ENCODE measurements at regions not wholly inside any gene's neighbourhood (a gene's known extent, or its start where the extent isn't known, plus 50 kb on each side); places are given as distances from the start of the nearest gene placed in this dataset.
"Not testable (repeated sequence)": the region's sequence is repeated elsewhere in the genome, so short reads cannot be mapped to it uniquely, and the experiment has no call there.

DNA sequence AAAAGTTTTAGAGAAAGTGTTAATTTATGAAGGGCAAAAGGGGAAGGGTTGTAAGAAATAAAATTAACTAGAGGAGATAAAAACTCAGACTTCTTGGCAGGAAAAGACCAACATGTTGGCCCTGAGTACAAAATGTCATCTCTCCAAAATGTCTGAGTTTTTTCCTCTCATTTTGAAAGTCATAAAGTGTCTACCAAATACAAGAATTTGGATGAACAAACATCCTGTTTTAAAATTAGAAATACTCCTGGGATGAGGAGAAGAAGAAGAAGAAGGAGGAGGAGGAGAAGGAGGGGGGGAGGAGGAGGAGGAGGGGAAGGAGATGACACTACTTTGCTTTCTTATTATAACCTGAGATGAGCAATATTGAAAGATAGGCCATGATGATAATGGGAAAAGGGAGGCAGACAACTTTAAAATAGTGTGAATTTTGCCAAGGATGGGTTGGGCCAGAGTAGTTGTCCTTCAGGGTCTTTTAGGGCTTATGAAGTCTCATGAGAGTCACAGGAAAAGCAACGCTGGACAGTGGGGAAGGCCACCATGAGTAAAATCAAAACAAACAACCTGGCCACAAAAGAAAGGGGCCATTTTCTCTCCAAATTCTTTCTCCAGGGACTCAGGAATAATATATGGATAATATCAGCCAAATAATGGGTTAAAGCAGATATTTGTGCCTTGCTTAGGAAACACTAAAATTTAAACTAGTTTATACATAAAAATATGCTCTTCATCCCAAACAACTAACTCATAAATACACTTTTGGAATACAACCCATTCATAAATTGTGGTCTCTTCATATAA lies 632.9 kb downstream of the EPHA3 start:
- Histone ChIP-seq H3K4me1 (ENCODE audit: insufficient read depth) (no peaks in the 10 kb centered on the region), H3K4me3 (ENCODE audit: low read depth, low read length) (no peak overlapping the region), H3K27ac (ENCODE audit: low read depth) (no peak overlapping the region), H3K36me3 (ENCODE audit: insufficient read depth) (no peaks in the 10 kb centered on the region)
- DNase-seq (ENCODE audit: extremely low spot score) = no peak
- 48% methylated on average over 1 of the region's 1 CpG for WGBS

DNA sequence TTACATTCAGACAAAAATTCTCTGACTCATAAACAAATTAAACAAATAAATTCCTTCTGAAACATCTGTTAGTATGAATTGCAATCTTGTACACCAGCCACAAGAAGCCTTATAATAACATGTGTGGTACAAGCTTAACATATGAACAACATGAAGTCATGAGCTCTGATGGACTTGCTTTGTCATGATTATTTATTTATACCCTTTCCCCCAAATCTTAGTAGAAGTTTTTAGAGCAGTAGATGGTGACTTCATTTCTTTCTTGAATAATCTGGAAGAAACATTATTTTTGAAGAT lies 633.4 kb downstream of the EPHA3 start:
- no peak for DNase-seq (ENCODE audit: extremely low spot score)
- no peaks in the 10 kb centered on the region for H3K36me3 ChIP-seq (ENCODE audit: insufficient read depth)
- no peak overlapping the region for H3K27ac ChIP-seq (ENCODE audit: low read depth)

DNA sequence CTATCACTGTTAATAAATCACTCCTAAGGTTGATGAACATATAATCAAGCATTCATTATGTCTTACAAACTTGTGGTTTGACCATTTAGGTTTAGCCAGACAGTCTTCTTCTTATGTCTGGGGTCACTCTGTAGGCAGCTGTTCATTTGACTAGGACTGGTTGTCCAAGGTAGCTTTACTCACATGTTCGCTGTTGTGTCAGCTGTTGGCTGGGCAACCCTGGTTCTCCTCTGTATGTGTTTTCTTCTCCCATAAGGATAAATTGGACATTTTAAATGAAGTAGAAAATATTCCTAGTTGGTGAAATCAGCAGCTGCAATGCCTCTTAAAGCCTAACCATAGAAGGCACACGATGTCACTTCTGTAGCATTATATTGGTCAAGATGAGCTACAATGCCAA lies 635.1 kb downstream of the EPHA3 start:
- Histone ChIP-seq H3K4me3 (ENCODE audit: low read depth, low read length) (no peak overlapping the region), H3K4me1 (ENCODE audit: insufficient read depth) (no peaks in the 10 kb centered on the region), H3K36me3 (ENCODE audit: insufficient read depth) (no peaks in the 10 kb centered on the region), H3K27ac (ENCODE audit: low read depth) (no peak overlapping the region)
- WGBS = 92% methylated on average over 2 of the region's 2 CpGs
- DNase-seq (ENCODE audit: extremely low spot score) = no peak

More for the DNA sequence above, 633.4 kb downstream of the EPHA3 start:
- Histone ChIP-seq H3K4me3 (ENCODE audit: low read depth, low read length) (no peak overlapping the region), H3K4me1 (ENCODE audit: insufficient read depth) (no peaks in the 10 kb centered on the region)

DNA sequence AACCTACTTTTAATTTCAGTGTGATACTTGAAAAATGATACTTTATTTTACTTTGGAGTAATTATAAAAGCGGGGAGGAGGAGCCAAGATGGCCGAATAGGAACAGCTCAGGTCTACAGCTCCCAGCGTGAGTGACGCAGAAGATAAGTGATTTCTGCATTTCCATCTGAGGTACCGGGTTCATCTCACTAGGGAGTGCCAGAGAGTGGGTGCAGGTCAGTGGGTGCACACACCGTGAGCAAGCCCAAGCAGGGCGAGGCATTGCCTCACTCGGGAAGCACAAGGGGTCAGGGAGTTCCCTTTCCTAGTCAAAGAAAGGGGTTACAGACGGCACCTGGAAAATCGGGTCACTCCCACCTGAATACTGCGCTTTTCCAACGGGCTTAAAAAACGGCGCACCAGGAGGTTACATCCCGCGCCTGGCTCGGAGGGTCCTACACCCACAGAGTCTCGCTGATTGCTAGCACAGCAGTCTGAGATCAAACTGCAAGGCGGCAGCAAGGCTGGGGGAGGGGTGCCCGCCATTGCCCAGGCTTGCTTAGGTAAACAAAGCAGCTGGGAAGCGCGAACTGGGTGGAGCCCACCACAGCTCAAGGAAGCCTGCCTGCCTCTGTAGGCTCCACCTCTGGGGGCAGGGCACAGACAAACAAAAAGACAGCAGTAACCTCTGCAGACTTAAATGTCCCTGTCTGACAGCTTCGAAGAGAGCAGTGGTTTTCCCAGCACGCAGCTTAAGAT lies 640.3 kb downstream of the EPHA3 start:
- not testable (repeated sequence) for H3K4me1 ChIP-seq (ENCODE audit: insufficient read depth); DNase-seq (ENCODE audit: extremely low spot score); H3K27ac ChIP-seq (ENCODE audit: low read depth); H3K36me3 ChIP-seq (ENCODE audit: insufficient read depth); H3K4me3 ChIP-seq (ENCODE audit: low read depth, low read length)
- WGBS = 89% methylated on average over 24 of the region's 24 CpGs

DNA sequence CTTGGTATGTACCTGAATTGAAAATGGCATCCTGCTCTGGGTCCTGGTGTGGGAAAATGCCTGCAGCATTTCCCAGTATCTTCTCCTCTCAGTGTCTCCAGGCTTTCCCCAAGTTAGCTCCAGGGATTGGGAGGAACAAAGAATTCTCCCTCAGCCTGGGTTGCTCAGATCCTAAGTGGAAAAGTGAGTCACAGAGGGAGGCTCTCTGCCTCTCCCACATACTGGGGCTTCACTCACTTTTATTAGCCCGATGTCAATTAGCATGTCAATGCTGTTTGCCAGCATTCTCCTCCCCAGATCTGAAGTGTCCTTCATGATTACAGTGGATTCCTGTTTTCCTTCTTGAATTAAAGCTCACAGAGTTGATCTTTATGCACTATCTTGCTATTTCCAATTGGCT lies 655.0 kb downstream of the EPHA3 start:
- WGBS = 39% methylated on average over 1 of the region's 1 CpG
- H3K27ac ChIP-seq (ENCODE audit: low read depth) = no peak overlapping the region
- no peaks in the 10 kb centered on the region for H3K4me1 ChIP-seq (ENCODE audit: insufficient read depth)
- H3K4me3 ChIP-seq (ENCODE audit: low read depth, low read length) = no peak overlapping the region
- no peaks in the 10 kb centered on the region for H3K36me3 ChIP-seq (ENCODE audit: insufficient read depth)
- DNase-seq (ENCODE audit: extremely low spot score) = no peak

DNA sequence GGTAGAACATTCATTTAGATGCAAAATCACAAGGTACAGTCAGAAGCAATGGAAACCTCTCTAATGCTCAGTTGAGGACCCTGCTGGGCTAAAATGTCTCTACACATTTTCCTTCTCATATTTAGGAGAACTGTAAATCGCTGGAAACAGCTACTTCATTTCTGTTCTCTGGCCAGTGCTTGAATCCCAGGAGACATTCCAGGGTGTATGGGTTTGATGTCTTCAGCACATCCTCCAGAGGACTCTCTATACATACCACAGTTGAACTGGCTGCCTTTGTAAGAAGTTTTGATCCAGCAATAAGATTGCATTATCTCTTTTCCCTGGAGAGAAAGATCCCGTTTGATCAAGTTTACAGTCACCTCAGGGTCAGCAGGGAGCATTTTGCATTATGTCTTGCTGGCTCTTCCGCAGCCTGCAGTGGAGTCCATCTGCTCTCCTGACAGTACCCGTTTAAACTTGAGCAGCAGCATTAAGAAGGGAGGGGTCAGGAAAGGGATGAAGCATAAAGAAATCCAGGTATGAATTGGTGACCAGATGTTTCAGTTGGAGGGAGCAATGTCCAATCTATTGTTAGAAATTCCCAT lies 676.0 kb downstream of the EPHA3 start:
- no peaks in the 10 kb centered on the region for H3K4me1 ChIP-seq (ENCODE audit: insufficient read depth)
- WGBS = 35% methylated on average over 4 of the region's 4 CpGs
- H3K36me3 ChIP-seq (ENCODE audit: insufficient read depth) = no peaks in the 10 kb centered on the region
- H3K27ac ChIP-seq (ENCODE audit: low read depth) = no peak overlapping the region
- DNase-seq (ENCODE audit: extremely low spot score) = no peak
- H3K4me3 ChIP-seq (ENCODE audit: low read depth, low read length) = no peak overlapping the region

DNA sequence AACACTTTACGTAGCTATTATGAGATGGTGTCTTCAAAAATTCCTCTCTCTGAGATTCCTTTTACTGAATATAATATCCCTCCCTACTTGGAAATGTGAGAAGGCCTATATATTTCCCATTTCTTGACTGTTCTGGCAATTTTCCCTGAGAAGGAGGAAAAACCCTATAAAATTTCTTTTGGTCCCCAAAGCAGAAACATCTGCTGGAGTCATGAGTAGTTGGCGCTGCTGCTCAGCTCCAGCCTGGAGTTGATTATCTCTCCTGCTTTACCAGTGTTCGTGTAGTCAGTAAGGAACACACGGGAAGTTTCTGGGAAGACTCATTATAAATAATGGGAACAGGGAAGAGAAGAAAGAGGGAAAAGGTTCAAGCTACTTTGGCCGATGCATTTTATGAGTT lies 680.1 kb downstream of the EPHA3 start:
- WGBS = 52% methylated on average over 5 of the region's 5 CpGs
- no peaks in the 10 kb centered on the region for H3K36me3 ChIP-seq (ENCODE audit: insufficient read depth)
- no peak overlapping the region for H3K27ac ChIP-seq (ENCODE audit: low read depth)
- H3K4me3 ChIP-seq (ENCODE audit: low read depth, low read length) = no peak overlapping the region
- no peaks in the 10 kb centered on the region for H3K4me1 ChIP-seq (ENCODE audit: insufficient read depth)
- DNase-seq (ENCODE audit: extremely low spot score) = peak; percentile 82

DNA sequence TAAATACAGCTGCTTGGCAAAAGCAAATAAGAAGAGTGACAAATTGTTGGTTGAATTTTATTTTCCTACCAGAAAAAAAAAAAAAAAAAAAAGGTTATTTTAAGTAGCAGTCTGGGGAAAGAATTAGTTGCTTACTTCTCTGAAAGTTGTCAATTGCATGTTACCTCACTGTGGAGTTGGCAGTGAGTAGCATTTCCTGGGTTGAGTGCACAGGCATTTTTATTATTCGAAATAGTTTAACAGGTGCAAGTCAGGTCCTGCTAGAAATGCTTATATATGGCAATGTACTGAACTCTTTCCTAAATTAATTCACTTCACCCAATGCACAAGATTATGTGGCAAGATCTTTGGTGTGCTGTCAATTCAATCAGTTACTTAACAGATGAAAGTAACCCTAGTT lies 680.6 kb downstream of the EPHA3 start:
- peak; percentile 13 for DNase-seq (ENCODE audit: extremely low spot score)
- WGBS = 69% methylated on average over 1 of the region's 1 CpG
- Histone ChIP-seq H3K36me3 (ENCODE audit: insufficient read depth) (no peaks in the 10 kb centered on the region), H3K4me3 (ENCODE audit: low read depth, low read length) (no peak overlapping the region), H3K27ac (ENCODE audit: low read depth) (no peak overlapping the region), H3K4me1 (ENCODE audit: insufficient read depth) (no peaks in the 10 kb centered on the region)

DNA sequence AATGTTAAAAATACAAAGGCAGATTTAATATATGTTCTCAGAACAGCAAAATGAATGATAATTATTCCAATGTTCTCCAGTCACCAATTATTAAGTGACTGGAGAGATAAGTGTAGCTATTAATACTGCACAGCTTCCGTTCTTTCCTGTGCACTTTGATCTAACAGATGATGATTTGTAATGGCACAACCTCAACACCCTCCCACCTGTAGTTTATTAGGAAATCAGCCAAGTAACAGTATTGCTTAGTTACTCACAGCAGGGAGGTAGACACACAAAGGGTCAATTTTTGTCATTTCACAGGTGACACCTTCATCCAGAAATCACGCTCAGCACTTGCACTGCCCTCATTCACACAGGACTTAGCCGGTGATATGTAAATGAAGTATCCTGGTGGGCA lies 688.1 kb downstream of the EPHA3 start:
- 80% methylated on average over 3 of the region's 3 CpGs for WGBS
- Histone ChIP-seq H3K4me1 (ENCODE audit: insufficient read depth) (no peaks in the 10 kb centered on the region), H3K27ac (ENCODE audit: low read depth) (no peak overlapping the region), H3K36me3 (ENCODE audit: insufficient read depth) (no peaks in the 10 kb centered on the region), H3K4me3 (ENCODE audit: low read depth, low read length) (no peak overlapping the region)
- DNase-seq (ENCODE audit: extremely low spot score) = no peak

DNA sequence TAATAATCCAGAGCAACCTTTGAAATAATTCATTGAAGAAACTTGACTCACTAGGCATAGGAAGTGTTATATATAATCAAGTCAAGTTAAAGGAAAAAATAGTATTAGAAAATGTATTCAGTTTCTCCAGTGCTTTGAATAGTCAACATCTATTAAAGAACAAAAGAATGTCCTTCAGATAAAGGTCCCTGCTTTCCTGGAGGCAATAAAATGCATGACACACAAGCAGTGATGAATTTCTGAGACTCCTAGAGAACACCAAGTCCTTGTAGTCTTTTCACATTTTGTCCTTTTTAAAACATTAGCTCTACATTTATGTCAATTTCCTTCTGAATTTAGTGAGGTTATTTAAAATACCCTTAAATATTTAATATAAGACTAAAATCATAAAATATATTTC lies 695.5 kb downstream of the EPHA3 start:
- Histone ChIP-seq H3K4me3 (ENCODE audit: low read depth, low read length) (no peak overlapping the region), H3K4me1 (ENCODE audit: insufficient read depth) (no peaks in the 10 kb centered on the region), H3K27ac (ENCODE audit: low read depth) (no peak overlapping the region), H3K36me3 (ENCODE audit: insufficient read depth) (no peaks in the 10 kb centered on the region)
- no peak for DNase-seq (ENCODE audit: extremely low spot score)

DNA sequence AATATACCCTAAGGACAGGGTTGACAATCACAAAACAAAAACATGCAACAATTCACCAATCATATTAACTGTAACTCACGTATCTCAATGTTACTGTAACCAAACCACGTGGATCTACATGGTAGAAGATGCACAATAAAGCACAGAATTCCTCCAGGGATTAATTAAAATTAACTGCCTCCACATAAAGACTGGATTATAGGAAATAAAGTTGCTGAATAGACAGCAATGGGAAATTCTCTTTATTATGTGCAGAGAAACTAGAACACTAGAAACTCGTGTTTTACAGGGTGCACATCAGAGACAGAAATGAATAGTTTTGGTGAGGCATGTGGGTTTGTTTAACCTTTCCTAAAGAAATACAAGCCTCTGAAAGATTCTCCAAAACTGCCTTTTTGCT lies 696.3 kb downstream of the EPHA3 start:
- Histone ChIP-seq H3K36me3 (ENCODE audit: insufficient read depth) (no peaks in the 10 kb centered on the region), H3K27ac (ENCODE audit: low read depth) (no peak overlapping the region), H3K4me1 (ENCODE audit: insufficient read depth) (no peaks in the 10 kb centered on the region), H3K4me3 (ENCODE audit: low read depth, low read length) (no peak overlapping the region)
- no peak for DNase-seq (ENCODE audit: extremely low spot score)
- WGBS = 83% methylated on average over 3 of the region's 3 CpGs

DNA sequence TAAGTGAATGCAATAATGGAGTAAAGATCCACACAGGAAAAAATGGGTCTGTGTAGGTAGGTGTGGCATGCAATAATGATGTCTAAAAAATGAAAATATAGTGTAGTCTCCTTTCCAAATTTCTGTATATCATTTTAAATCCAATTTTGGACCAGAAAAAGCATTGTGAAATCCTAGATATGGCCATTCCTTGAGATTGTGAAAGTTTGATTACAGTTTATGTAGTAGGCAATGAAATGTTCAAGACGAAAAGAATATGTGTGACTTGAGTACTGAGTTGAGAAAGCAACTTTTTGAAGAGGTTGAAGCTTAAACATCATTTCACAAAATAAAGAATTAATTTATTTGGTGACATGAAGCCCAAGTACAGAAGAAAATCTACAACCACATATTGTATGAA lies 698.7 kb downstream of the EPHA3 start:
- 77% methylated on average over 1 of the region's 1 CpG for WGBS
- H3K4me1 ChIP-seq (ENCODE audit: insufficient read depth) = no peaks in the 10 kb centered on the region
- H3K27ac ChIP-seq (ENCODE audit: low read depth) = no peak overlapping the region
- no peaks in the 10 kb centered on the region for H3K36me3 ChIP-seq (ENCODE audit: insufficient read depth)
- no peak for DNase-seq (ENCODE audit: extremely low spot score)
- H3K4me3 ChIP-seq (ENCODE audit: low read depth, low read length) = no peak overlapping the region

DNA sequence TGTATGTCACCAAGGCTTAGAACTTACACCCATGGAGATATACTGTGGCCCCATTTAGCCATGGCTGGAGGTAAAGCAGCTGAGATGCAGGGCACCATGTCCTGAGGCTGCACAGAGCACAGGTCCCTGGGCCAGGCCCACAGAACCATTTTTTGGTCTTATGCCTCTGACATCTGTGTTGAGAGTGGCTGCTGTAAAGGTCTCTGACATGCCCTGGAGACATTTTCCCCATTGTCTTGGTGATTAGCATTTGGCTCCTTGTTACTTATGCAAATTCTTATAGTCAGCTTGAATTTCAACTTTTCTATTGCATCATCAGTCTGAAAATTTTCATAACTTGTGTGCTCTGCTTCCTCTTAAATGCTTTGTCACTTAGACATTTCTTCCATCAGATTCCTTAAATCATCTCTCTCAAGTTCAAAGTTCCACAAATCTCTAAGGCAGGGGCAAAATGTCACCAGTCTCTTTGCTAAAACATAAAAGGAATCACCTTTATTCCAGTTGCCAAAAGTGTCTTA lies 701.3 kb downstream of the EPHA3 start:
- Histone ChIP-seq H3K4me1 (ENCODE audit: insufficient read depth) (no peaks in the 10 kb centered on the region), H3K4me3 (ENCODE audit: low read depth, low read length) (no peak overlapping the region), H3K27ac (ENCODE audit: low read depth) (no peak overlapping the region), H3K36me3 (ENCODE audit: insufficient read depth) (no peaks in the 10 kb centered on the region)
- DNase-seq (ENCODE audit: extremely low spot score) = no peak

DNA sequence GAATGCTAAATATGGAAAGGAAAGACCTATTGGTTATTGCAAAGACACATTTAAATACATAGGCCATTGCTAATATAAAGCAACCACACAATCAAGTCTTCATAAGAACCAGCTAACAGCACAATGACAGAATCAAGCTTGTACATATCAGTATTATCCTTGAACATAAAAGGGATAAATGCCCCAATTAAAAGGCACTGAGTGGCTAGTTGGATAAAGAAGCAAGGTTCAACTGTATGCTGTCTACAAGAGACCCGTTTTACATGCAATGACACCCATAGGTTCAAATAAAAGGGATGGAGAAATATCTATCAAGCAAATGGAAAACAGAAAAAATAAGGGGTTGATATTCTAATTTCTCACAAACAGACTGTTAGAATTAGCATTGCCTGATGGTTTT lies 706.1 kb downstream of the EPHA3 start:
- 90% methylated on average over 1 of the region's 1 CpG for WGBS
- H3K27ac ChIP-seq (ENCODE audit: low read depth) = no peak overlapping the region

More for the DNA sequence above, 706.1 kb downstream of the EPHA3 start:
- DNase-seq (ENCODE audit: extremely low spot score) = no peak
- Histone ChIP-seq H3K4me1 (ENCODE audit: insufficient read depth) (no peaks in the 10 kb centered on the region), H3K4me3 (ENCODE audit: low read depth, low read length) (no peak overlapping the region), H3K36me3 (ENCODE audit: insufficient read depth) (no peaks in the 10 kb centered on the region)

Measured in urinary bladder (tissue), 3 donors.